ENCODE measurements at regions not wholly inside any gene's neighbourhood (a gene's known extent, or its start where the extent isn't known, plus 50 kb on each side); places are given as distances from the start of the nearest gene placed in this dataset.

GRCh38 chr5:8291641-8292040 is 422.7 kb downstream of the MTRR start:
- no peak overlapping the region for H3K27ac ChIP-seq
- DNase-seq (ENCODE audit: low spot score) (no peak), ATAC-seq (ENCODE audit: insufficient number of reproducible peaks, low FRiP score, low read depth) (no peak)
- no peaks in the 10 kb centered on the region for H3K9me3 ChIP-seq
- no peaks in the 10 kb centered on the region for H3K4me1 ChIP-seq (ENCODE audit: control insufficient read depth in 1 of 2, low read depth in 2 of 2)
- H3K4me3 ChIP-seq, result no peak overlapping the region
- H3K36me3 ChIP-seq, result no peaks in the 10 kb centered on the region
- TF ChIP-seq CTCF (IDR thresholded peaks at IDR 0.05), result no peak
- H3K27me3 ChIP-seq (replicated peaks; ENCODE audit: insufficient read depth), result no peaks in the 10 kb centered on the region

- ATAC-seq (ENCODE audit: insufficient number of reproducible peaks, low FRiP score, low read depth), result no peak
- Histone ChIP-seq H3K27me3 (replicated peaks; ENCODE audit: insufficient read depth) (no peaks in the 10 kb centered on the region), H3K4me1 (ENCODE audit: control insufficient read depth in 1 of 2, low read depth in 2 of 2) (no peaks in the 10 kb centered on the region)
Observed at GRCh38 chr5:8295141-8295540, 426.2 kb downstream of the MTRR start.

GRCh38 chr5:8299716-8300115 is 430.8 kb downstream of the MTRR start:
- Histone ChIP-seq H3K27me3 (replicated peaks; ENCODE audit: insufficient read depth) (no peaks in the 10 kb centered on the region), H3K9me3 (no peaks in the 10 kb centered on the region), H3K36me3 (no peaks in the 10 kb centered on the region), H3K27ac (no peak overlapping the region), H3K4me3 (no peak overlapping the region), H3K4me1 (ENCODE audit: control insufficient read depth in 1 of 2, low read depth in 2 of 2) (no peaks in the 10 kb centered on the region)
- no peak for DNase-seq (ENCODE audit: low spot score)
- no peak for TF ChIP-seq CTCF (IDR thresholded peaks at IDR 0.05)
- ATAC-seq (ENCODE audit: insufficient number of reproducible peaks, low FRiP score, low read depth), result no peak

More at GRCh38 chr5:8295141-8295540, 426.2 kb downstream of the MTRR start:
- Histone ChIP-seq H3K36me3 (no peaks in the 10 kb centered on the region), H3K4me3 (no peak overlapping the region), H3K27ac (no peak overlapping the region), H3K9me3 (no peaks in the 10 kb centered on the region)
- DNase-seq (ENCODE audit: low spot score), result no peak
- TF ChIP-seq CTCF (IDR thresholded peaks at IDR 0.05), result no peak

- ATAC-seq (ENCODE audit: insufficient number of reproducible peaks, low FRiP score, low read depth) (no peak), DNase-seq (ENCODE audit: low spot score) (no peak)
- Histone ChIP-seq H3K9me3 (no peaks in the 10 kb centered on the region), H3K4me3 (no peak overlapping the region), H3K27ac (no peak overlapping the region), H3K36me3 (no peaks in the 10 kb centered on the region), H3K27me3 (replicated peaks; ENCODE audit: insufficient read depth) (no peaks in the 10 kb centered on the region), H3K4me1 (ENCODE audit: control insufficient read depth in 1 of 2, low read depth in 2 of 2) (no peaks in the 10 kb centered on the region)
- TF ChIP-seq CTCF (IDR thresholded peaks at IDR 0.05), result no peak
Observed at GRCh38 chr5:8304341-8304740, 435.4 kb downstream of the MTRR start.

GRCh38 chr5:8306288-8306896 is 437.4 kb downstream of the MTRR start:
- Histone ChIP-seq H3K27ac (no peak overlapping the region), H3K27me3 (replicated peaks; ENCODE audit: insufficient read depth) (no peaks in the 10 kb centered on the region), H3K9me3 (no peaks in the 10 kb centered on the region), H3K36me3 (no peaks in the 10 kb centered on the region), H3K4me3 (no peak overlapping the region), H3K4me1 (ENCODE audit: control insufficient read depth in 1 of 2, low read depth in 2 of 2) (no peaks in the 10 kb centered on the region)
- TF ChIP-seq CTCF (IDR thresholded peaks at IDR 0.05), result no peak
- DNase-seq (ENCODE audit: low spot score) (no peak), ATAC-seq (ENCODE audit: insufficient number of reproducible peaks, low FRiP score, low read depth) (no peak)

All from thoracic aorta (tissue), 2 donors.